ENCODE measurements at regions not wholly inside any gene's neighbourhood (a gene's known extent, or its start where the extent isn't known, plus 50 kb on each side); places are given as distances from the start of the nearest gene placed in this dataset.

GRCh38 chr17:79220713-79221291 lies 146.2 kb downstream of the ENGASE start:
- TF ChIP-seq POLR2A (IDR thresholded peaks at IDR 0.05), result no peak
- TF ChIP-seq CTCF (IDR thresholded peaks at IDR 0.05 in 8 of 11, conservative IDR thresholded peaks at IDR 0.05 in 3 of 11), result no peak
